ENCODE measurements at regions not wholly inside any gene's neighbourhood (a gene's known extent, or its start where the extent isn't known, plus 50 kb on each side); places are given as distances from the start of the nearest gene placed in this dataset.

DNA sequence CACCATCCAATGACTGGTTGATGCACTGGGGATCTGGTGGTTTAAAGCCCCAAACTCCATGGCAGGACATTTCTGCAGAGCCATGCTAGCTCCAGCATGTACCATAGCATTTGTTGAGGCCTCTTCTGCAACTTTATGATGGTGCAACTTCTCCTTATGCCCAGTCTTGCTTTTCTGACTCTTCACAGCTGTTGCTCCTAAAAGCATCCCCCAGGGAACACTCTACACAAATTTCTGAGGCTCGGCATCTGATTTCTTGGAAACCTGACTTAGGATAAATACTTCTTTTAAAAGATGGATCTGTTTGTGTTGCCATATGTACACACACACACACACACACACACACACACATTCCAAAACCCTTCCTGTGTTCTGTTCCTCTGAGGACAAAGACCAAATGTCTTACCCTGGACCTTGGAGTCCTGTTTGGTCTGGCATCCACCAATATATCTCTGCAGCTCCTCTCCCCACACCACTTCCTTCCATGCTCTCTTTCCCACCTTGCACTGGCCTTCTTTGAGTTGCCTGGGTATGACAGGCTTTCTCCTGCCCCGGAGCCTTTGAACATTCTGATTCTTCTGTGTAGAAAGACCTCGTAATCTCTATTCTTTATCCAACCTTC lies 388.5 kb upstream of the ZNF507 start:
- TF ChIP-seq POLR2A (IDR thresholded peaks at IDR 0.05) (no peak), POLR2AphosphoS5 (IDR thresholded peaks at IDR 0.05) (no peak), EP300 (IDR thresholded peaks at IDR 0.05) (no peak)
- TF ChIP-seq, protein P1, sequence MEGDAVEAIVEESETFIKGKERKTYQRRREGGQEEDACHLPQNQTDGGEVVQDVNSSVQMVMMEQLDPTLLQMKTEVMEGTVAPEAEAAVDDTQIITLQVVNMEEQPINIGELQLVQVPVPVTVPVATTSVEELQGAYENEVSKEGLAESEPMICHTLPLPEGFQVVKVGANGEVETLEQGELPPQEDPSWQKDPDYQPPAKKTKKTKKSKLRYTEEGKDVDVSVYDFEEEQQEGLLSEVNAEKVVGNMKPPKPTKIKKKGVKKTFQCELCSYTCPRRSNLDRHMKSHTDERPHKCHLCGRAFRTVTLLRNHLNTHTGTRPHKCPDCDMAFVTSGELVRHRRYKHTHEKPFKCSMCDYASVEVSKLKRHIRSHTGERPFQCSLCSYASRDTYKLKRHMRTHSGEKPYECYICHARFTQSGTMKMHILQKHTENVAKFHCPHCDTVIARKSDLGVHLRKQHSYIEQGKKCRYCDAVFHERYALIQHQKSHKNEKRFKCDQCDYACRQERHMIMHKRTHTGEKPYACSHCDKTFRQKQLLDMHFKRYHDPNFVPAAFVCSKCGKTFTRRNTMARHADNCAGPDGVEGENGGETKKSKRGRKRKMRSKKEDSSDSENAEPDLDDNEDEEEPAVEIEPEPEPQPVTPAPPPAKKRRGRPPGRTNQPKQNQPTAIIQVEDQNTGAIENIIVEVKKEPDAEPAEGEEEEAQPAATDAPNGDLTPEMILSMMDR (IDR thresholded peaks at IDR 0.05) = no peak

All from upper lobe of left lung (tissue), 4 donors.